Body of pancreas (tissue), 4 donors: ENCODE measurements at regions not wholly inside any gene's neighbourhood (a gene's known extent, or its start where the extent isn't known, plus 50 kb on each side); places are given as distances from the start of the nearest gene placed in this dataset.
"Not testable (repeated sequence)": the region's sequence is repeated elsewhere in the genome, so short reads cannot be mapped to it uniquely, and the experiment has no call there.

ENCODE experiments used
- ATAC-seq: fragments of 150-250 bp; one replicate; pipeline ENCODE4 v1.9.1; 2016
- DNase-seq, 4 donors: peaks; one replicate each; pipeline ENCODE4 v3.0.0-alpha.2; 2019
- H3K27ac ChIP-seq, 4 donors: fragments of 200-600 bp; sonication (generic); 1 replicate in 3 of 4; 2 replicates in 1 of 4; pipeline versions ENCODE4 v1.5.1 to v1.6.1; 2016 to 2019; ENCODE audit warnings: mild to moderate bottlenecking in 1 of 4, mixed read lengths in 1 of 4, moderate library complexity in 1 of 4
- H3K27me3 ChIP-seq, 2 donors: fragments of 200-600 bp; sonication (generic); one replicate each; pipeline ENCODE4 v1.6.0; 2016; ENCODE audit warnings: mild to moderate bottlenecking in 1 of 2
- H3K36me3 ChIP-seq, 2 donors: fragments of 200-600 bp; sonication (generic); replicated peaks in 1 of 2; 2 replicates each; pipeline ENCODE4 v1.5.1; 2016; ENCODE audit warnings: low read depth in 2 of 2; ENCODE audit not compliant: insufficient read depth in 1 of 2
- H3K4me1 ChIP-seq: fragments of 200-600 bp; sonication (generic); one replicate; pipeline ENCODE4 v1.6.0; 2016
- H3K4me3 ChIP-seq, 2 donors: fragments of 200-600 bp; sonication (generic); 1 replicate in 1 of 2; 2 replicates in 1 of 2; pipeline ENCODE4 v1.5.1; 2016 to 2019
- H3K9me3 ChIP-seq, 3 donors: fragments of 200-600 bp; sonication (generic); 1 replicate in 2 of 3; 2 replicates in 1 of 3; pipeline ENCODE4 v1.5.1; 2016
- POLR2A ChIP-seq, 3 donors: fragments of 450-650 bp; IDR thresholded peaks; one replicate each; pipeline ENCODE4 v1.6.1; 2016; ENCODE audit warnings: antibody characterized with exemption in 3 of 3, mild to moderate bottlenecking in 2 of 3
- WGBS, 2 donors: methylation state at CpG; one replicate each; pipeline ENCODE4 v1.1.5; 2017; 5-methylcytosine and 5-hydroxymethylcytosine counted together
- intact Hi-C: fragments of 100-400 bp; cut with DNase I; formaldehyde crosslinking; loops from one replicate; pipeline ENCODE4 v1.15.1; 2023
- TF ChIP-seq, protein P1 (sequence below), 7 experiments: fragments of 450-650 bp in 4 of 7; fragments of 200-600 bp in 3 of 7; sonication (generic) in 3 of 7; IDR thresholded peaks; one replicate each; pipeline ENCODE4 v1.5.1; 2016 to 2019; ENCODE audit warnings: antibody characterized with exemption in 7 of 7

DNA sequence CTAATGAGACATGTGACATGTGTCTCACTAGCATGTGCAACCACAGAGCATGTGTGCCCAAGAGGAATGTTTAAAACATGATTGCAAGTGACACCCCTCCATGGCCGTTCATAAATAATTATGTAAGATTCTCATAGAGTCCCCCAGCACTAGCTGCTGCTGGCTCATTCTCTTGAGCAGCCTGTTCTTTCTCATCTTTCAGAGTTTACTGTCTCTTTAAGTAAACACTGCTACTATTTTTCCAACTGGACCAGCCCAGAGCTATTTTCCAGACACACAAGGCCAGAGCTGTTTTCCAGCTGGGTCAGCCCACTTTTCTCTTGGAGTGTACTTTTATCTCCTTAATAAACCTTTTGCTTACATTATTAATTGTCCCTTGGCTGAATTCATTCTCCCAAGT lies 326.8 kb upstream of the DLGAP1 start:
- no peaks in the 10 kb centered on the region for H3K9me3 ChIP-seq
- H3K4me1 ChIP-seq: no peaks in the 10 kb centered on the region
- no peaks in the 10 kb centered on the region for H3K36me3 ChIP-seq
- ATAC-seq (no peak), DNase-seq (no peak)
- intact Hi-C loops: no loop called here
- TF ChIP-seq, protein P1, sequence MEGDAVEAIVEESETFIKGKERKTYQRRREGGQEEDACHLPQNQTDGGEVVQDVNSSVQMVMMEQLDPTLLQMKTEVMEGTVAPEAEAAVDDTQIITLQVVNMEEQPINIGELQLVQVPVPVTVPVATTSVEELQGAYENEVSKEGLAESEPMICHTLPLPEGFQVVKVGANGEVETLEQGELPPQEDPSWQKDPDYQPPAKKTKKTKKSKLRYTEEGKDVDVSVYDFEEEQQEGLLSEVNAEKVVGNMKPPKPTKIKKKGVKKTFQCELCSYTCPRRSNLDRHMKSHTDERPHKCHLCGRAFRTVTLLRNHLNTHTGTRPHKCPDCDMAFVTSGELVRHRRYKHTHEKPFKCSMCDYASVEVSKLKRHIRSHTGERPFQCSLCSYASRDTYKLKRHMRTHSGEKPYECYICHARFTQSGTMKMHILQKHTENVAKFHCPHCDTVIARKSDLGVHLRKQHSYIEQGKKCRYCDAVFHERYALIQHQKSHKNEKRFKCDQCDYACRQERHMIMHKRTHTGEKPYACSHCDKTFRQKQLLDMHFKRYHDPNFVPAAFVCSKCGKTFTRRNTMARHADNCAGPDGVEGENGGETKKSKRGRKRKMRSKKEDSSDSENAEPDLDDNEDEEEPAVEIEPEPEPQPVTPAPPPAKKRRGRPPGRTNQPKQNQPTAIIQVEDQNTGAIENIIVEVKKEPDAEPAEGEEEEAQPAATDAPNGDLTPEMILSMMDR (IDR thresholded peaks at IDR 0.05): no peak
- no peak for TF ChIP-seq POLR2A (IDR thresholded peaks at IDR 0.05)
- no peak overlapping the region for H3K27ac ChIP-seq
- 44 to 52% methylated on average over 1 of the region's 1 CpG for WGBS, 2 donors
- no peak overlapping the region for H3K4me3 ChIP-seq
- no peaks in the 10 kb centered on the region for H3K27me3 ChIP-seq

GRCh38 chr18:4765401-4765800 lies 310.3 kb upstream of the DLGAP1 start:
- Histone ChIP-seq H3K9me3 (no peaks in the 10 kb centered on the region), H3K36me3 (no peaks in the 10 kb centered on the region), H3K4me3 (no peak overlapping the region), H3K27me3 (no peaks in the 10 kb centered on the region), H3K4me1 (no peaks in the 10 kb centered on the region), H3K27ac (no peak overlapping the region)
- WGBS, 2 donors: 68 to 77% methylated on average over 3 of the region's 3 CpGs
- no peak for ATAC-seq
- no peak for DNase-seq
- TF ChIP-seq, protein P1 (IDR thresholded peaks at IDR 0.05): no peak
- no peak for TF ChIP-seq POLR2A (IDR thresholded peaks at IDR 0.05)
- intact Hi-C loops: no loop called here

GRCh38 chr18:4762330-4762729 lies 307.2 kb upstream of the DLGAP1 start:
- DNase-seq (no peak), ATAC-seq (no peak)
- H3K27me3 ChIP-seq: no peaks in the 10 kb centered on the region
- no peaks in the 10 kb centered on the region for H3K9me3 ChIP-seq
- no peaks in the 10 kb centered on the region for H3K4me1 ChIP-seq
- intact Hi-C loops: no loop called here
- H3K36me3 ChIP-seq: no peaks in the 10 kb centered on the region
- no peak overlapping the region for H3K4me3 ChIP-seq
- WGBS, 2 donors: 17 to 27% methylated on average over 3 of the region's 3 CpGs
- no peak for TF ChIP-seq POLR2A (IDR thresholded peaks at IDR 0.05)
- TF ChIP-seq, protein P1 (IDR thresholded peaks at IDR 0.05): no peak
- no peak overlapping the region for H3K27ac ChIP-seq

DNA sequence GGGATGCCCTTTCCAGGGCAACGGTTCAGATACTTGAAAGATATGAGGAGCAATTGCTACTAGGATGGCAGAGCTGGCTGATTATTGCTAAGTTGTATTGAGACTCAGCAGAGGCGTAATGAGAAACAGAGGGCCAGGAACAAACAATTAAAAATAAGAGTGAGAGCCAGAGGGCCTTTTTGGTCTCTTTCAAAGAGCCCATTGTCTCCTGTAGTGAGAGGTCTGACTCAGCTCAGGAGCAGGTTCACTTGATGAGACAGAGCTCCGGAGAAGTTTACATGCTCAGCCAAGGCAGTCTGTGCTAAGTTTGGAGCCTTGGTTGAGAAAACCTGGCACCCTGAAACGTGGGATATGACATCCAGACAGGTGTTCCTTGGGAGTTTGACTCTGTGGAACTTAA lies 303.9 kb upstream of the DLGAP1 start:
- no peak for ATAC-seq
- WGBS, 2 donors: 22 to 34% methylated on average over 4 of the region's 4 CpGs
- H3K4me1 ChIP-seq: no peaks in the 10 kb centered on the region
- no peaks in the 10 kb centered on the region for H3K9me3 ChIP-seq
- H3K27me3 ChIP-seq: no peaks in the 10 kb centered on the region
- H3K27ac ChIP-seq: no peak overlapping the region
- intact Hi-C loops: no loop called here
- no peak for TF ChIP-seq POLR2A (IDR thresholded peaks at IDR 0.05)
- TF ChIP-seq, protein P1 (IDR thresholded peaks at IDR 0.05): no peak
- no peak overlapping the region for H3K4me3 ChIP-seq
- H3K36me3 ChIP-seq: no peaks in the 10 kb centered on the region
- no peak for DNase-seq

DNA sequence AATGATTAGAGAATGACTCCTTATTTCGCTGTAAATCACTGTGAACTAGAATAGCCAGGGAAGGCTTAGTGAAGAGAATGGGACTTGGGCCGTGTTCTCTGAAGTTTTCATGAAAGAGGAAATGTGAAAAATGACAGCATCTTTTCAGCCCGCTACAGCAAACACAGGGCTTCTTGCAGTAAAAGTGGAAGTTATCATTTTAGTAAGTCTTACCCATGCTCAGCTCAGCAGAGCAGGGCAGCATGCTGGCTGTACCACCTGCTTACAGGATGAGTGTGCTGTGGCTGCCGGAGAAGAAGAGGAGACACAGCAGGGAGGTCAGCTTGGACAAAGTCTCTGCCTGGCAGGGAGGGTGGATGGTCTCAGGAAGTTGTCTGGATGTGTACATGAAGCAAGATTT lies 300.7 kb upstream of the DLGAP1 start:
- ATAC-seq (no peak), DNase-seq (no peak)
- Histone ChIP-seq H3K36me3 (no peaks in the 10 kb centered on the region), H3K4me3 (no peak overlapping the region), H3K4me1 (no peaks in the 10 kb centered on the region), H3K27ac (no peak overlapping the region), H3K9me3 (no peaks in the 10 kb centered on the region), H3K27me3 (no peaks in the 10 kb centered on the region)
- intact Hi-C loops: no loop called here
- TF ChIP-seq, protein P1 (IDR thresholded peaks at IDR 0.05): no peak
- TF ChIP-seq POLR2A (IDR thresholded peaks at IDR 0.05): no peak
- 48 to 59% methylated on average over 4 of the region's 4 CpGs for WGBS, 2 donors

DNA sequence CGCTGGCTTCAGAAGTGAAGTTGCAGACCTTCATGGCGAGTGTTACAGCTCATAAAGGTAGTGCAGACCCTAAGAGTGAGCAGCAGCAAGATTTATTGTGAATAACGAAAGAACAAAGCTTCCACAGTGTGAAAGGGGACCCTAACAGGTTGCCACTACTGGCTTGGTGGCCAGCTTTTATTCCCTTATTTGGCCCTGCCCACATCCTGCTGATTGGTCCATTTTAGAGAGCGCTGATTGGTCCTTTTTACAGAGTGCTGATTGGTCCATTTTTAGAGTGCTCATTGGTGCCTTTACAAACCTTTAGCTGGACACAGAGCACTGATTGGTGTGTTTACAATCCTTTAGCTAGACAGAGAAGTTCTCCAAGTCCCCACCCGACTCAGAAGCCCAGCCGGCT lies 298.0 kb upstream of the DLGAP1 start:
- H3K36me3 ChIP-seq, DNase-seq, H3K27ac ChIP-seq, ATAC-seq, intact Hi-C loops, H3K4me1 ChIP-seq, H3K4me3 ChIP-seq, H3K27me3 ChIP-seq, H3K9me3 ChIP-seq: not testable (repeated sequence)
- 49 to 51% methylated on average over 6 of the region's 6 CpGs for WGBS, 2 donors
